CD14-positive monocyte (primary cell): ENCODE measurements at regions not wholly inside any gene's neighbourhood (a gene's known extent, or its start where the extent isn't known, plus 50 kb on each side); places are given as distances from the start of the nearest gene placed in this dataset.

Experiments
- DNase-seq, 3 donors: peaks; one replicate each; pipeline ENCODE4 v3.0.0-alpha.2; 2011 to 2022
- H2AFZ ChIP-seq: 2 replicates; pipeline ENCODE4 v1.6.0; 2012; ENCODE audit warnings: mild to moderate bottlenecking, low read depth, low read length, inconsistent platforms; ENCODE audit not compliant: insufficient read depth, poor library complexity, severe bottlenecking
- H3K27ac ChIP-seq, 2 donors: 1 replicate in 1 of 2; 2 replicates in 1 of 2; pipeline ENCODE4 v1.5.1; 2012 to 2013; ENCODE audit warnings: low read length in 2 of 2, control low read depth in 1 of 2, inconsistent platforms in 1 of 2, low read depth in 1 of 2, mild to moderate bottlenecking in 1 of 2
- H3K27me3 ChIP-seq, 2 donors: one replicate each; pipeline versions ENCODE4 v1.6.0 to v1.6.1; 2011 to 2013; ENCODE audit warnings: low read length in 2 of 2; ENCODE audit not compliant: control insufficient read depth in 2 of 2, insufficient read depth in 2 of 2
- H3K36me3 ChIP-seq, 2 donors: replicated peaks in 1 of 2; 1 replicate in 1 of 2; 2 replicates in 1 of 2; pipeline versions ENCODE4 v1.5.1 to v1.6.1; 2012 to 2013; ENCODE audit warnings: low read length in 2 of 2, control low read depth in 1 of 2, inconsistent platforms in 1 of 2, mild to moderate bottlenecking in 1 of 2; ENCODE audit not compliant: insufficient read depth in 2 of 2, control insufficient read depth in 1 of 2
- H3K4me1 ChIP-seq, 2 donors: 1 replicate in 1 of 2; 2 replicates in 1 of 2; pipeline versions ENCODE4 v1.5.1 to v1.6.1; 2012 to 2013; ENCODE audit warnings: low read length in 2 of 2, control low read depth in 1 of 2, inconsistent platforms in 1 of 2, mild to moderate bottlenecking in 1 of 2, moderate library complexity in 1 of 2; ENCODE audit not compliant: insufficient read depth in 2 of 2, control insufficient read depth in 1 of 2
- H3K4me2 ChIP-seq: replicated peaks from 2 replicates; pipeline ENCODE3; 2012; ENCODE audit warnings: low read length, moderate library complexity, mild to moderate bottlenecking; ENCODE audit not compliant: poor library complexity, severe bottlenecking; ENCODE audit errors: extremely low read depth
- H3K4me3 ChIP-seq, 3 experiments: fragments of 200-600 bp in 1 of 3; sonication (generic) in 1 of 3; replicated peaks in 1 of 3; 1 replicate in 2 of 3; 2 replicates in 1 of 3; pipeline ENCODE4 v1.5.1; 2011 to 2013; ENCODE audit warnings: low read length in 3 of 3, mild to moderate bottlenecking in 3 of 3, control low read depth in 2 of 3, low read depth in 2 of 3, inconsistent platforms in 1 of 3, moderate library complexity in 1 of 3
- H3K79me2 ChIP-seq: 2 replicates; pipeline ENCODE4 v1.6.0; 2012; ENCODE audit warnings: mild to moderate bottlenecking, control low read depth, inconsistent platforms, low read length, moderate library complexity; ENCODE audit not compliant: insufficient read depth
- H3K9ac ChIP-seq: 2 replicates; pipeline ENCODE4 v1.6.0; 2017; ENCODE audit warnings: low read length, mild to moderate bottlenecking; ENCODE audit not compliant: insufficient read depth, poor library complexity, severe bottlenecking
- H3K9me3 ChIP-seq, 2 donors: replicated peaks in 1 of 2; 1 replicate in 1 of 2; 2 replicates in 1 of 2; pipeline versions ENCODE4 v1.5.1 to v1.6.1; 2012 to 2013; ENCODE audit warnings: low read length in 2 of 2, control low read depth in 1 of 2; ENCODE audit not compliant: control insufficient read depth in 1 of 2, insufficient read depth in 1 of 2
- H4K20me1 ChIP-seq: 2 replicates; pipeline ENCODE4 v1.6.0; 2012; ENCODE audit warnings: mild to moderate bottlenecking, low read length, control low read depth, moderate library complexity; ENCODE audit not compliant: insufficient read depth
- H3K27ac Mint-ChIP-seq, 7 donors: one replicate each; pipeline ENCODE4 v1.8.0; 2020; ENCODE audit warnings: mild to moderate bottlenecking in 7 of 7, mixed read lengths in 7 of 7, moderate library complexity in 6 of 7, inconsistent platforms in 2 of 7
- H3K27me3 Mint-ChIP-seq, 3 donors: one replicate each; pipeline ENCODE4 v1.8.0; 2021 to 2022; ENCODE audit warnings: low read depth in 3 of 3, mild to moderate bottlenecking in 3 of 3, mixed read lengths in 3 of 3, moderate library complexity in 3 of 3, inconsistent platforms in 1 of 3
- H3K36me3 Mint-ChIP-seq, 2 donors: one replicate each; pipeline ENCODE4 v1.8.0; 2020; ENCODE audit warnings: mixed read lengths in 2 of 2, inconsistent platforms in 1 of 2, mild to moderate bottlenecking in 1 of 2
- H3K4me1 Mint-ChIP-seq: one replicate; pipeline ENCODE4 v1.8.0; 2020; ENCODE audit warnings: mild to moderate bottlenecking, mixed read lengths
- H3K4me3 Mint-ChIP-seq, 2 donors: one replicate each; pipeline ENCODE4 v1.8.0; 2020; ENCODE audit warnings: mild to moderate bottlenecking in 2 of 2, mixed read lengths in 2 of 2, moderate library complexity in 1 of 2
- H3K9me3 Mint-ChIP-seq, 7 donors: one replicate each; pipeline ENCODE4 v1.8.0; 2020 to 2022; ENCODE audit warnings: mixed read lengths in 7 of 7, mild to moderate bottlenecking in 6 of 7, moderate library complexity in 6 of 7, inconsistent platforms in 2 of 7
- WGBS: methylation state at CpG from one replicate; pipeline ENCODE4 v1.1.5; 2013; ENCODE audit warnings: missing lambda C conversion rate; ENCODE audit not compliant: insufficient coverage; 5-methylcytosine and 5-hydroxymethylcytosine counted together
- intact Hi-C, 2 donors: fragments of 100-400 bp; cut with micrococcal nuclease; formaldehyde crosslinking; loops; one replicate each; pipeline versions ENCODE4 v1.15.0 to v1.15.1; 2023
- TF ChIP-seq, protein P1 (sequence below): fragments of 200-600 bp; IDR thresholded peaks from one replicate; pipeline ENCODE4 v1.8.0; 2022; ENCODE audit warnings: antibody characterized with exemption, mild to moderate bottlenecking

DNA sequence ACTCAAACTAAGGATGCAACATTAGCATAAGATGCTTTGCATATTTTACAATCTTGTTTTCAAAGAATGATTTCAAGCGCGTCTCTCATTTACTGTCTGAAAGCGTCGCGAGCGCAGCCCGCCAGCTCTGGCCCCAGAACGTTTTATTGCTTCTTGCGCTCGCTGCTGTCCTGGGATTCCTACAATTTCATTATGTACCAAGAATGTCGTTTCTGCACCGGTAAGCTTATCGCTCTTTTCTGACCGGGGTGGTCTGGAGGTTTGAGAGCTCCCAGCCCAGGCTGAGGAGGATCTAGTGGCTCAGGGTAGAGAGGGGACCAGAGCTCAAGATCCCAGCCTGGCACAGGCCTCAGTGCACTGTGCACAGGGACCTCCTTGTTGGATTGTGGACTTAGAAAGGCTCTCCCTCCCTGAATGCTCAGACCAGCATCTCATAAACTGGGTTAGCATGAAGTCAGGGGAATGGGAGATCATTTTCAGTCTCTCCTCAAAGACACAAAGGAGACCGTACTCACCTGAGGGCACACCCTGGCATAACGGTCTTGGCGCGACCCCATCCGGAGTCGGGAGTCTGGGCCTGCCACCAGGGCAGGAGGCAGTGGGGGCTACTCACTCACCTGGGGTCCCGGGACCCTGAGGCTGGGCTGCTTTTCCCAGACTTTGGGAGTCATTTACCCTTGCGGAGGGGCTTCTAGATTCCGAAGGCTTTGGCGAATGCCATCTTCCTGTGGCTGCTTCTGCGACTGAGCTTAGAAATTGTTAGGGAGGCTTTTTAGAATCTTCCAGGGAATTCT lies 817.4 kb downstream of the BRD1 start:
- Histone ChIP-seq H3K27ac (no peak overlapping the region), H3K9me3 (no peaks in the 10 kb centered on the region), H3K36me3 (no peaks in the 10 kb centered on the region), H3K4me1 (no peaks in the 10 kb centered on the region), H3K9ac (no peak overlapping the region), H2AFZ (no peak overlapping the region), H3K4me2 (no peak overlapping the region), H3K4me3 (no peak overlapping the region), H3K27me3 (no peaks in the 10 kb centered on the region), H3K79me2 (no peaks in the 10 kb centered on the region), H4K20me1 (no peaks in the 10 kb centered on the region)
- Mint-ChIP-seq H3K4me3 (no peak overlapping the region), H3K4me1 (no peaks in the 10 kb centered on the region), H3K27ac (no peak overlapping the region), H3K9me3 (peaks cover 0 to 6% (median 0%) of the 10 kb centered on the region in 7 donors), H3K27me3 (peaks cover 1 to 5% (median 3%) of the 10 kb centered on the region in 3 donors), H3K36me3 (no peaks in the 10 kb centered on the region)
- intact Hi-C loops, result no loop called here
- TF ChIP-seq, protein P1, sequence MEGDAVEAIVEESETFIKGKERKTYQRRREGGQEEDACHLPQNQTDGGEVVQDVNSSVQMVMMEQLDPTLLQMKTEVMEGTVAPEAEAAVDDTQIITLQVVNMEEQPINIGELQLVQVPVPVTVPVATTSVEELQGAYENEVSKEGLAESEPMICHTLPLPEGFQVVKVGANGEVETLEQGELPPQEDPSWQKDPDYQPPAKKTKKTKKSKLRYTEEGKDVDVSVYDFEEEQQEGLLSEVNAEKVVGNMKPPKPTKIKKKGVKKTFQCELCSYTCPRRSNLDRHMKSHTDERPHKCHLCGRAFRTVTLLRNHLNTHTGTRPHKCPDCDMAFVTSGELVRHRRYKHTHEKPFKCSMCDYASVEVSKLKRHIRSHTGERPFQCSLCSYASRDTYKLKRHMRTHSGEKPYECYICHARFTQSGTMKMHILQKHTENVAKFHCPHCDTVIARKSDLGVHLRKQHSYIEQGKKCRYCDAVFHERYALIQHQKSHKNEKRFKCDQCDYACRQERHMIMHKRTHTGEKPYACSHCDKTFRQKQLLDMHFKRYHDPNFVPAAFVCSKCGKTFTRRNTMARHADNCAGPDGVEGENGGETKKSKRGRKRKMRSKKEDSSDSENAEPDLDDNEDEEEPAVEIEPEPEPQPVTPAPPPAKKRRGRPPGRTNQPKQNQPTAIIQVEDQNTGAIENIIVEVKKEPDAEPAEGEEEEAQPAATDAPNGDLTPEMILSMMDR, result no peak
- WGBS, result 93% methylated on average over 15 of the region's 25 CpGs
- no peak for DNase-seq

DNA sequence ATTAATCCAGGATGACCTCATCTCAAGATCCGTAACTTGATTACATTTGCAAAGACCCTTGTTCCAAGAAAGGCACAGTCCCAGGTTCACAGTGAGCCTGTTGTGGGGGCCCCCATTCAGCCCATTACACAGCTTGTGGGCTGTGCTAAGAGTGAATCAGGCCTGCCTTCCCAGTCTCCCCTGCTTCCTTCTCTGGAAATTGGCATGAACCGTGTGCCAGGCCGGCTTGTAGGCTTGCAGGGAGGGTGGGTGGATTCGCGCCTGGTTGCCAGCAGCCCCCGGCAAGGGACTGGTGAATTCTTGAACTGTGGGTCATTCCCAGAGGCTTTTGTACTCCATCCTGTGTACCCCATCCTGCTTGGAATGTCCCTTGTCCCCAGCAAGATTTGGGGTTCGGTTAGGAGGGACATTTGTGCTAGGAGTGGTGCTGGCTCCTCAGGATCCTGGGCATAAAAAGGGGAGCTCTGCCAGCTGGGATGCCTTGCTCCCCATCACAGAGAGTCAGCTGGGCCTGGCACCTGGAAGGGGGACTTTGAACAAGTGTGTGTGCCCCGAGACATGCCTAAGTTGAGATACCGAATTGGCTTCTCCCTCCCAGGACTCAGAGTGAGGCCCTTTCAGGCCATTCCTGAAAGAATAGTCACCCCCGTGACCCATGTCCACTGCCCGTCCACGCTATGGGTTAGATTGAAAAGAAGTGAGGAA lies 818.2 kb downstream of the BRD1 start:
- Histone ChIP-seq H3K27me3 (no peaks in the 10 kb centered on the region), H3K9ac (no peak overlapping the region), H4K20me1 (no peaks in the 10 kb centered on the region), H3K27ac (no peak overlapping the region), H2AFZ (no peak overlapping the region), H3K79me2 (no peaks in the 10 kb centered on the region), H3K9me3 (peaks cover 4 to 5% of the 10 kb centered on the region in 2 donors), H3K4me1 (no peaks in the 10 kb centered on the region), H3K36me3 (no peaks in the 10 kb centered on the region), H3K4me3 (no peak overlapping the region), H3K4me2 (no peak overlapping the region)
- TF ChIP-seq, protein P1, result no peak
- Mint-ChIP-seq H3K4me1 (no peaks in the 10 kb centered on the region), H3K36me3 (no peaks in the 10 kb centered on the region), H3K27me3 (peaks cover 1 to 5% (median 3%) of the 10 kb centered on the region in 3 donors), H3K27ac (no peak overlapping the region), H3K9me3 (peaks cover 0 to 12% (median 5%) of the 10 kb centered on the region in 7 donors), H3K4me3 (no peak overlapping the region)
- intact Hi-C loops, result no loop called here
- WGBS, result 88% methylated on average over 4 of the region's 12 CpGs
- no peak for DNase-seq
